ENCODE measurements at regions not wholly inside any gene's neighbourhood (a gene's known extent, or its start where the extent isn't known, plus 50 kb on each side); places are given as distances from the start of the nearest gene placed in this dataset.

- H3K9ac ChIP-seq (ENCODE audit: low read length) = no peak overlapping the region
- peaks cover 0 to 1% (median 0%) of the 10 kb centered on the region in 3 donors for H3K9me3 ChIP-seq (ENCODE audit: control extremely low read depth in 1 of 3, control insufficient read depth in 2 of 3, insufficient read depth in 1 of 3, low read length in 2 of 3)
- no peak for TF ChIP-seq CTCF (IDR thresholded peaks at IDR 0.05)
- TF ChIP-seq EZH2 (IDR thresholded peaks at IDR 0.05; ENCODE audit: borderline replicate concordance, insufficient read depth, low read depth, low read length, poor library complexity, severe bottlenecking) = no peak
- Mint-ChIP-seq H3K4me1 (no peaks in the 10 kb centered on the region), H3K9me3 (ENCODE audit: insufficient read depth) (peaks cover 4% of the 10 kb centered on the region), H3K27ac (no peak overlapping the region), H3K4me3 (no peak overlapping the region), H3K27me3 (peaks cover 7% of the 10 kb centered on the region)
- intact Hi-C loops (cut with micrococcal nuclease) = no loop called here
- no peak overlapping the region for H3K4me2 ChIP-seq (replicated peaks; ENCODE audit: low read depth, low read length, poor library complexity, severe bottlenecking)
- DNase-seq (no peak), ATAC-seq (ENCODE audit: low read depth) (no peak)
- CTCF ChIA-PET = no interaction called here
- H3K79me2 ChIP-seq (ENCODE audit: control insufficient read depth, insufficient read depth, low read length) = no peaks in the 10 kb centered on the region
- H3K27me3 ChIP-seq (replicated peaks in 1 of 4; ENCODE audit: control extremely low read depth in 1 of 4, control insufficient read depth in 3 of 4, insufficient read depth in 4 of 4, low read length in 3 of 4) = no peaks in the 10 kb centered on the region
- H3K4me1 ChIP-seq (ENCODE audit: control insufficient read depth in 2 of 2, insufficient read depth in 2 of 2, low read length in 2 of 2) = no peaks in the 10 kb centered on the region
- no CpG with 5 or more reads among the region's 2 CpGs for WGBS (ENCODE audit: insufficient coverage)
- H3K4me3 ChIP-seq (ENCODE audit: control extremely low read depth in 1 of 5, extremely low read depth in 1 of 5, insufficient read depth in 1 of 5, low read depth in 2 of 5, low read length in 4 of 5) = no peak overlapping the region
- H3K36me3 ChIP-seq (replicated peaks in 1 of 2; ENCODE audit: control extremely low read depth in 1 of 2, control insufficient read depth in 1 of 2, extremely low read depth in 1 of 2, insufficient read depth in 2 of 2, low read length in 1 of 2) = no peaks in the 10 kb centered on the region
- POLR2A ChIA-PET = no interaction called here
- H4K20me1 ChIP-seq (ENCODE audit: control insufficient read depth, insufficient read depth, low read length, poor library complexity, severe bottlenecking) = no peaks in the 10 kb centered on the region
- H3K27ac ChIP-seq (ENCODE audit: low read length in 2 of 2) = no peak overlapping the region
- no peak overlapping the region for H2AFZ ChIP-seq (ENCODE audit: insufficient read depth, low read depth, low read length, poor library complexity, severe bottlenecking)
Observed at GRCh38 chr4:158993891-158994290, 109.0 kb upstream of the RAPGEF2 start.

GRCh38 chr4:158995040-158995439 lies 107.8 kb upstream of the RAPGEF2 start:
- no peaks in the 10 kb centered on the region for H3K9me3 ChIP-seq (ENCODE audit: control extremely low read depth in 1 of 3, control insufficient read depth in 2 of 3, insufficient read depth in 1 of 3, low read length in 2 of 3)
- H3K4me1 ChIP-seq (ENCODE audit: control insufficient read depth in 2 of 2, insufficient read depth in 2 of 2, low read length in 2 of 2) = no peaks in the 10 kb centered on the region
- intact Hi-C loops (cut with micrococcal nuclease) = no loop called here
- Mint-ChIP-seq H3K9me3 (ENCODE audit: insufficient read depth) (no peaks in the 10 kb centered on the region), H3K4me1 (no peaks in the 10 kb centered on the region), H3K27ac (no peak overlapping the region), H3K4me3 (no peak overlapping the region), H3K27me3 (peaks cover 5% of the 10 kb centered on the region)
- H3K27ac ChIP-seq (ENCODE audit: low read length in 2 of 2) = no peak overlapping the region
- H3K9ac ChIP-seq (ENCODE audit: low read length) = no peak overlapping the region
- H3K79me2 ChIP-seq (ENCODE audit: control insufficient read depth, insufficient read depth, low read length) = no peaks in the 10 kb centered on the region
- no peak overlapping the region for H3K4me2 ChIP-seq (replicated peaks; ENCODE audit: low read depth, low read length, poor library complexity, severe bottlenecking)
- DNase-seq = no peak
- WGBS (ENCODE audit: insufficient coverage) = 100% methylated on average over 1 of the region's 2 CpGs
- ChIA-PET CTCF (no interaction called here), POLR2A (no interaction called here)
- no peak for ATAC-seq (ENCODE audit: low read depth)
- no peak for TF ChIP-seq EZH2 (IDR thresholded peaks at IDR 0.05; ENCODE audit: borderline replicate concordance, insufficient read depth, low read depth, low read length, poor library complexity, severe bottlenecking)
- no peak for TF ChIP-seq CTCF (IDR thresholded peaks at IDR 0.05)
- H3K4me3 ChIP-seq (ENCODE audit: control extremely low read depth in 1 of 5, extremely low read depth in 1 of 5, insufficient read depth in 1 of 5, low read depth in 2 of 5, low read length in 4 of 5) = no peak overlapping the region
- no peaks in the 10 kb centered on the region for H4K20me1 ChIP-seq (ENCODE audit: control insufficient read depth, insufficient read depth, low read length, poor library complexity, severe bottlenecking)
- H2AFZ ChIP-seq (ENCODE audit: insufficient read depth, low read depth, low read length, poor library complexity, severe bottlenecking) = no peak overlapping the region
- no peaks in the 10 kb centered on the region for H3K36me3 ChIP-seq (replicated peaks in 1 of 2; ENCODE audit: control extremely low read depth in 1 of 2, control insufficient read depth in 1 of 2, extremely low read depth in 1 of 2, insufficient read depth in 2 of 2, low read length in 1 of 2)
- H3K27me3 ChIP-seq (replicated peaks in 1 of 4; ENCODE audit: control extremely low read depth in 1 of 4, control insufficient read depth in 3 of 4, insufficient read depth in 4 of 4, low read length in 3 of 4) = no peaks in the 10 kb centered on the region

All from B cell (primary cell).